HepG2 (cell line): ENCODE measurements at regions not wholly inside any gene's neighbourhood (a gene's known extent, or its start where the extent isn't known, plus 50 kb on each side); places are given as distances from the start of the nearest gene placed in this dataset.

ENCODE experiments used
- CTCF ChIP-seq: sonication (generic); formaldehyde crosslinking; IDR thresholded peaks from 2 replicates; pipeline ENCODE4 v1.5.0; 2020; ENCODE audit warnings: mild to moderate bottlenecking, missing genetic modification reagents, moderate library complexity
- DPF2 ChIP-seq: sonication (generic); formaldehyde crosslinking; IDR thresholded peaks from 2 replicates; pipeline ENCODE4 v1.4.0; 2020; ENCODE audit warnings: mild to moderate bottlenecking, low read depth, missing genetic modification reagents, borderline replicate concordance
- ETV5 ChIP-seq: IDR thresholded peaks from 2 replicates; pipeline ENCODE4 v1.6.1; 2018; ENCODE audit warnings: missing biosample characterization, missing genetic modification reagents, inconsistent platforms, borderline replicate concordance
- FOXO1 ChIP-seq: sonication (generic); formaldehyde crosslinking; IDR thresholded peaks from 2 replicates; pipeline ENCODE4 v1.4.0; 2020; ENCODE audit warnings: missing genetic modification reagents
- JUND ChIP-seq: sonication (generic); formaldehyde crosslinking; IDR thresholded peaks from 2 replicates; pipeline ENCODE4 v1.8.0; 2022; ENCODE audit warnings: mild to moderate bottlenecking, missing genetic modification reagents
- KLF6 ChIP-seq: IDR thresholded peaks from 2 replicates; pipeline ENCODE4 v1.8.0; 2016; ENCODE audit warnings: missing biosample characterization, missing genetic modification reagents
- MTA3 ChIP-seq: sonication (generic); formaldehyde crosslinking; IDR thresholded peaks from 2 replicates; pipeline ENCODE4 v1.4.0; 2020; ENCODE audit warnings: missing genetic modification reagents
- NR2F6 ChIP-seq, 2 experiments: IDR thresholded peaks; 2 replicates each; pipeline ENCODE4 v1.6.1; 2016; ENCODE audit warnings: antibody characterized with exemption in 1 of 2, mild to moderate bottlenecking in 1 of 2
- SIN3A ChIP-seq: IDR thresholded peaks from 2 replicates; pipeline ENCODE4 v1.6.1; 2011; ENCODE audit warnings: low read depth, mild to moderate bottlenecking, control low read depth, low read length, borderline replicate concordance
- SIX4 ChIP-seq: sonication (generic); formaldehyde crosslinking; IDR thresholded peaks from 2 replicates; pipeline ENCODE4 v1.4.0; 2020; ENCODE audit warnings: missing genetic modification reagents
- STAG1 ChIP-seq: sonication (generic); formaldehyde crosslinking; IDR thresholded peaks from 2 replicates; pipeline ENCODE4 v1.4.0; 2020; ENCODE audit warnings: missing genetic modification reagents
- TEAD2 ChIP-seq: sonication (generic); formaldehyde crosslinking; IDR thresholded peaks from 2 replicates; pipeline ENCODE4 v1.9.0; 2021; ENCODE audit warnings: missing genetic modification reagents
- TEF ChIP-seq: sonication (generic); formaldehyde crosslinking; IDR thresholded peaks from 2 replicates; pipeline ENCODE4 v1.5.0; 2020; ENCODE audit warnings: missing genetic modification reagents
- TFE3 ChIP-seq: IDR thresholded peaks from 2 replicates; pipeline ENCODE4 v1.6.1; 2016
- THAP9 ChIP-seq: sonication (generic); formaldehyde crosslinking; IDR thresholded peaks from 2 replicates; pipeline ENCODE4; 2020; ENCODE audit warnings: missing genetic modification reagents, mild to moderate bottlenecking, borderline replicate concordance
- TRIM24 ChIP-seq: sonication (generic); formaldehyde crosslinking; IDR thresholded peaks from 2 replicates; pipeline ENCODE4 v1.8.0; 2022; ENCODE audit warnings: mild to moderate bottlenecking, missing genetic modification reagents
- ZNF33B ChIP-seq: sonication (generic); formaldehyde crosslinking; IDR thresholded peaks from 2 replicates; pipeline ENCODE4 v1.5.1; 2020; ENCODE audit warnings: mild to moderate bottlenecking, missing genetic modification reagents
- ZNF383 ChIP-seq: sonication (generic); formaldehyde crosslinking; IDR thresholded peaks from 2 replicates; pipeline ENCODE4 v1.4.0; 2020; ENCODE audit warnings: missing genetic modification reagents, mild to moderate bottlenecking, borderline replicate concordance
- ZNF766 ChIP-seq: sonication (generic); formaldehyde crosslinking; IDR thresholded peaks from 2 replicates; pipeline ENCODE4 v1.5.0; 2020; ENCODE audit warnings: missing genetic modification reagents, borderline replicate concordance

GRCh38 chr6:28838634-28839442, 84.9 kb downstream of the TRIM27 start (continued):
- TF ChIP-seq THAP9 (CRISPR knock-in tag) (peak; percentile 76; the same call in 1 of the 2 replicates), JUND (CRISPR knock-in tag) (no peak), TEF (no peak), ZNF766 (CRISPR knock-in tag) (0 out of 2 replicates have a peak, but pooled peaks have one; percentile 36), ZNF383 (CRISPR knock-in tag) (peak; percentile 83; the same call in 1 of the 2 replicates), CTCF (CRISPR knock-in tag) (peak; percentile 95), TEAD2 (CRISPR knock-in tag) (no peak), TFE3 (CRISPR knock-in tag) (no peak), SIX4 (CRISPR knock-in tag) (no peak), KLF6 (CRISPR knock-in tag) (no peak; the same call in 1 of the 2 replicates), ETV5 (CRISPR knock-in tag) (no peak), STAG1 (CRISPR knock-in tag) (peak; percentile 61), MTA3 (no peak), SIN3A (0 out of 2 replicates have a peak, but pooled peaks have one; percentile 36), NR2F6 (IDR thresholded peaks at IDR 0.05) (0 out of 2 replicates have a peak, but pooled peaks have one; percentile 2), NR2F6 (CRISPR knock-in tag; IDR thresholded peaks at IDR 0.05) (no peak), TRIM24 (CRISPR knock-in tag) (no peak), DPF2 (no peak), FOXO1 (CRISPR knock-in tag) (no peak), ZNF33B (no peak; the same call in 1 of the 2 replicates)
